A673 (cell line): ENCODE measurements at regions not wholly inside any gene's neighbourhood (a gene's known extent, or its start where the extent isn't known, plus 50 kb on each side); places are given as distances from the start of the nearest gene placed in this dataset.

Source experiments
- BruUV-seq: library from RNA; stranded (reverse); fragments of 400-500 nt; replicated peaks from 2 replicates; lab custom pipeline; 2021; lab: Mats Ljungman, UMichigan
- CTCF ChIA-PET: fragments of 300-600 bp; sonication (Branson Sonifier 250); formaldehyde crosslinking; loops from one replicate; lab custom pipeline; 2022; ENCODE audit warnings: antibody characterized with exemption; lab: Charles Lee
- POLR2A ChIA-PET: fragments of 300-600 bp; sonication (Branson Sonifier 250); formaldehyde crosslinking; loops from one replicate; lab custom pipeline; 2022; ENCODE audit warnings: antibody characterized with exemption; ENCODE audit not compliant: low non-redundant PET; lab: Charles Lee
- DNase-seq: peaks from one replicate; pipeline ENCODE4 v3.0.0-alpha.2; 2015; ENCODE audit warnings: low spot score
- H3K27ac ChIP-seq: fragments of 200-600 bp; sonication (generic); 2 replicates; pipeline ENCODE4 v1.5.1; 2016; ENCODE audit warnings: mixed run types, low read depth, mild to moderate bottlenecking, mixed read lengths, antibody characterized with exemption, low read length; ENCODE audit not compliant: poor library complexity, severe bottlenecking
- H3K27me3 ChIP-seq: fragments of 200-600 bp; sonication (generic); replicated peaks from 2 replicates; pipeline ENCODE4 v1.6.1; 2017; ENCODE audit warnings: mixed run types, low read depth, mild to moderate bottlenecking, mixed read lengths, antibody characterized with exemption, low read length; ENCODE audit not compliant: insufficient read depth, poor library complexity
- H3K36me3 ChIP-seq: fragments of 200-600 bp; sonication (generic); 2 replicates; pipeline ENCODE4 v1.6.1; 2016; ENCODE audit warnings: mixed run types, mild to moderate bottlenecking, mixed read lengths, antibody characterized with exemption, low read length; ENCODE audit not compliant: insufficient read depth, poor library complexity, severe bottlenecking
- H3K4me1 ChIP-seq: fragments of 200-600 bp; sonication (generic); 2 replicates; pipeline ENCODE4 v1.6.1; 2017; ENCODE audit warnings: mixed run types, mild to moderate bottlenecking, mixed read lengths, antibody characterized with exemption, low read length; ENCODE audit not compliant: insufficient read depth, poor library complexity, severe bottlenecking
- H3K4me3 ChIP-seq: fragments of 200-600 bp; sonication (generic); 2 replicates; pipeline ENCODE4 v1.5.1; 2016; ENCODE audit warnings: low read depth, mixed run types, mild to moderate bottlenecking, mixed read lengths, low read length; ENCODE audit not compliant: poor library complexity, severe bottlenecking
- H3K9me3 ChIP-seq: fragments of 200-600 bp; sonication (generic); 2 replicates; pipeline ENCODE4 v1.6.1; 2016; ENCODE audit warnings: mixed run types, low read depth, mild to moderate bottlenecking, mixed read lengths, antibody characterized with exemption, low read length; ENCODE audit not compliant: poor library complexity, severe bottlenecking
- EZH2 ChIP-seq: fragments of 200-600 bp; sonication (generic); IDR thresholded peaks from 2 replicates; pipeline ENCODE4 v1.6.1; 2017; ENCODE audit warnings: borderline replicate concordance, low read depth, mild to moderate bottlenecking, mixed read lengths, antibody characterized with exemption, low read length; ENCODE audit not compliant: poor library complexity, severe bottlenecking
- intact Hi-C: fragments of 100-400 bp; cut with micrococcal nuclease; formaldehyde crosslinking; loops from one replicate; pipeline ENCODE4 v1.10.0; 2022; ENCODE audit not compliant: unreplicated experiment
- TF ChIP-seq, protein P1 (sequence below): fragments of 300-800, 200-600 bp; sonication (generic); conservative IDR thresholded peaks from 2 replicates; pipeline ENCODE4 v1.5.1; 2017; ENCODE audit warnings: low read depth, mild to moderate bottlenecking, antibody characterized with exemption, low read length, moderate library complexity, mixed read lengths

DNA sequence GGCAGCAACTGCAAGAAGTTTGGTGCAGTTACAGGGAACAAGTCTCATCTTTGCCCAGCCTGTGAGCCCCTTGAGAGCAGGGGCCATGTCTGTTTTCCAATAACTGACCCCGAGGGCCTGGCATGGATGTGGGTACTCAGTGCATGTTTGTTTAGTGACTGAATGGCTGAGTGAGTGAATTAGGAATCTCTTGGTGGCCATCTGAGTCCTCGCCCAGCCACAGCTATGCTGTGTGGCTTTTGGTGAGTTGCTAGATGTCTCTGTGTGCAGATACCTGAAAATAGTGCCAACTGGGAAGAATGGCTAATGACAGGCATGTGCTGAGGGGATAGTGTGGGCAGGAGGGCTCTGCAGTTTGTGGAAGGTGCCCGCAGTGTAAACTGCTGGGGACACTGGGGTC lies 54.4 kb upstream of the PCBD1 start:
- intact Hi-C loops, result no loop called here
- Histone ChIP-seq H3K27me3 (no peaks in the 10 kb centered on the region), H3K4me3 (no peak overlapping the region), H3K27ac (no peak overlapping the region), H3K9me3 (no peaks in the 10 kb centered on the region), H3K36me3 (no peaks in the 10 kb centered on the region), H3K4me1 (no peaks in the 10 kb centered on the region)
- no peak for DNase-seq
- TF ChIP-seq EZH2, result no peak
- TF ChIP-seq, protein P1, sequence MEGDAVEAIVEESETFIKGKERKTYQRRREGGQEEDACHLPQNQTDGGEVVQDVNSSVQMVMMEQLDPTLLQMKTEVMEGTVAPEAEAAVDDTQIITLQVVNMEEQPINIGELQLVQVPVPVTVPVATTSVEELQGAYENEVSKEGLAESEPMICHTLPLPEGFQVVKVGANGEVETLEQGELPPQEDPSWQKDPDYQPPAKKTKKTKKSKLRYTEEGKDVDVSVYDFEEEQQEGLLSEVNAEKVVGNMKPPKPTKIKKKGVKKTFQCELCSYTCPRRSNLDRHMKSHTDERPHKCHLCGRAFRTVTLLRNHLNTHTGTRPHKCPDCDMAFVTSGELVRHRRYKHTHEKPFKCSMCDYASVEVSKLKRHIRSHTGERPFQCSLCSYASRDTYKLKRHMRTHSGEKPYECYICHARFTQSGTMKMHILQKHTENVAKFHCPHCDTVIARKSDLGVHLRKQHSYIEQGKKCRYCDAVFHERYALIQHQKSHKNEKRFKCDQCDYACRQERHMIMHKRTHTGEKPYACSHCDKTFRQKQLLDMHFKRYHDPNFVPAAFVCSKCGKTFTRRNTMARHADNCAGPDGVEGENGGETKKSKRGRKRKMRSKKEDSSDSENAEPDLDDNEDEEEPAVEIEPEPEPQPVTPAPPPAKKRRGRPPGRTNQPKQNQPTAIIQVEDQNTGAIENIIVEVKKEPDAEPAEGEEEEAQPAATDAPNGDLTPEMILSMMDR, result no peak
- ChIA-PET POLR2A (no interaction called here), CTCF (interaction anchor here (0.6 kb wide), 1 partner anchor 44 kb away, joined by 3 read pairs; no protein-coding TSS in a partner anchor)
- no TSS peak for BruUV-seq

DNA sequence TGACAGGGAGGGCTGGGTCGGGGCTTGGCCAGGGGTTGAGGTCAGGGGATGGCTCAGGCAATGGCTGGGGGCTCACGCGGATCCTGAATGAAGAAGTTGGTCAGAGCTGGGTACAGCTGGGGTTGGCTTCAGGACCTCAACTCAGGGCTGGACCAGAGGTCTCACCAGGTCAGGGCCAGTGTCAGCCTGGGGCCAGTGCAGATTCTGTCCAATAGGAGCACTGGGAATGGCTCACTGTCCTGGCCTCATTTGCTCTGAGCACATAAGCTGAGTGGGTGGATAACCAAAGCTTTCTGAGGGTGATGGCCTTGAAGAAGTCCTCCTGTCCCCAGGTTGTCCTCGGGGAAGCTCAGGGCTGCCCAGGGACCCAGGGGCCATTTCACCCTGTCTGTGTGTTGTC lies 54.9 kb upstream of the PCBD1 start:
- no peaks in the 10 kb centered on the region for H3K4me1 ChIP-seq
- no peaks in the 10 kb centered on the region for H3K36me3 ChIP-seq
- intact Hi-C loops, result no loop called here
- H3K27me3 ChIP-seq, result no peaks in the 10 kb centered on the region
- H3K9me3 ChIP-seq, result no peaks in the 10 kb centered on the region
- TF ChIP-seq, protein P1, result no peak
- no peak for TF ChIP-seq EZH2
- ChIA-PET CTCF (no interaction called here), POLR2A (no interaction called here)
- no peak overlapping the region for H3K27ac ChIP-seq
- H3K4me3 ChIP-seq, result no peak overlapping the region
- no TSS peak for BruUV-seq
- no peak for DNase-seq

DNA sequence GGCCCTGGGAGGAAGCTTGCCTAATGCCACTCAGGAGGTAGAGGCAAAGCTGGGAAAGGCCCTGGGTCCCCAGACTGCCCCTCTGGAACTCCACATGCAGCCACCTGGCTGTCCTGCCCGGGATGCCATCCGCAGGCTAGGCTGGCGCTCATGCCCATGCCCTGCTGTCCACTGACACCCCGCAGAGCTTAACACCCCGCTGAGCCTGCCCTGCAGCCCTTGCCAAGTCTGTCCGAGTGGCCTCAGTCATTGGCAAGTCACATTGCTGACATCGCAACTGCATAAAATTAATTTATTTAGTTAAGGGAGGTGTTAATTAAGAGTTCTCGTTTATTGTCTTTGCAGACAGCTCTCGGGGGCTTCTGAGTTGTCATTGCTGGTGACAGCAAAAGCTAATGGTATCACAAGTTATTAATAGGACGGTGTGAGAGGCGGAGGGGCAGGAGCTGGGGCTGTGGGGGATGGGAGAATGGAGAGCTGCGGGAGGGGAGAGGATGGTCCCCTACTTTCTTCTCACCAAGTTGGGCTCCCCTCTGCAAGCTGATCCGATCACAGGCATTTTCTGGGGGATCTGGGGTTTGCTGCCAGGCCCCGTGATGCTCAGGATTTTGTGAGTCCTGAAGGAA lies 55.6 kb upstream of the PCBD1 start:
- H3K36me3 ChIP-seq, result no peaks in the 10 kb centered on the region
- no peak for TF ChIP-seq EZH2
- TF ChIP-seq, protein P1, result no peak
- no peak for DNase-seq
- no peaks in the 10 kb centered on the region for H3K4me1 ChIP-seq
- no peak overlapping the region for H3K27ac ChIP-seq
- H3K27me3 ChIP-seq, result no peaks in the 10 kb centered on the region
- ChIA-PET CTCF (no interaction called here), POLR2A (no interaction called here)
- no peaks in the 10 kb centered on the region for H3K9me3 ChIP-seq
- H3K4me3 ChIP-seq, result no peak overlapping the region
- intact Hi-C loops, result no loop called here
- no TSS peak for BruUV-seq
